ENCODE measurements at regions not wholly inside any gene's neighbourhood (a gene's known extent, or its start where the extent isn't known, plus 50 kb on each side); places are given as distances from the start of the nearest gene placed in this dataset.

- TF ChIP-seq POLR2A (IDR thresholded peaks at IDR 0.05; ENCODE audit: low read length), result no peak
- no peak for TF ChIP-seq GATA1 (IDR thresholded peaks at IDR 0.05; ENCODE audit: low read depth, low read length)
These were observed 306.1 kb downstream of the PCDH18 start for GRCh38 chr4:137226221-137226620.

Measured in erythroblast (primary cell).